Neuronal stem cell (in vitro differentiated cells): ENCODE measurements at regions not wholly inside any gene's neighbourhood (a gene's known extent, or its start where the extent isn't known, plus 50 kb on each side); places are given as distances from the start of the nearest gene placed in this dataset.
"Not testable (repeated sequence)": the region's sequence is repeated elsewhere in the genome, so short reads cannot be mapped to it uniquely, and the experiment has no call there.

Experiments used
- DNase-seq: peaks from one replicate; pipeline ENCODE4 v3.0.0-alpha.2; 2013; ENCODE audit warnings: low spot score
- H2AFZ ChIP-seq: one replicate; pipeline ENCODE4 v1.6.1; 2013; ENCODE audit warnings: mild to moderate bottlenecking, low read length, inconsistent platforms
- H2AK5ac ChIP-seq: 2 replicates; pipeline ENCODE4 v1.6.1; 2013; ENCODE audit warnings: low read depth, mild to moderate bottlenecking, inconsistent platforms, low read length, moderate library complexity, mixed read lengths
- H2BK120ac ChIP-seq: 2 replicates; pipeline ENCODE4 v1.6.1; 2013; ENCODE audit warnings: low read depth, mild to moderate bottlenecking, inconsistent platforms, low read length, moderate library complexity, mixed read lengths
- H2BK12ac ChIP-seq: one replicate; pipeline ENCODE4 v1.6.1; 2013; ENCODE audit warnings: low read length, inconsistent platforms
- H2BK15ac ChIP-seq: 2 replicates; pipeline ENCODE4 v1.6.1; 2013; ENCODE audit warnings: mild to moderate bottlenecking, low read length, inconsistent platforms, mixed read lengths
- H2BK5ac ChIP-seq: one replicate; pipeline ENCODE4 v1.6.1; 2013; ENCODE audit warnings: inconsistent platforms, mild to moderate bottlenecking, low read length, moderate library complexity
- H3K14ac ChIP-seq: one replicate; pipeline ENCODE4 v1.6.1; 2013; ENCODE audit warnings: low read length, inconsistent platforms
- H3K18ac ChIP-seq: 2 replicates; pipeline ENCODE4 v1.6.1; 2013; ENCODE audit warnings: low read length, inconsistent platforms
- H3K23ac ChIP-seq: 2 replicates; pipeline ENCODE4 v1.6.1; 2013; ENCODE audit warnings: low read depth, mild to moderate bottlenecking, mixed read lengths, low read length, inconsistent platforms; ENCODE audit not compliant: poor library complexity
- H3K27ac ChIP-seq: replicated peaks from 3 replicates; pipeline ENCODE4 v1.5.1; 2013; ENCODE audit warnings: low read length, inconsistent platforms
- H3K27me3 ChIP-seq, 3 experiments: 2 replicates each; pipeline ENCODE4 v1.6.1; 2013; ENCODE audit warnings: low read length in 3 of 3, mild to moderate bottlenecking in 2 of 3, inconsistent platforms in 1 of 3, low read depth in 1 of 3, mixed read lengths in 1 of 3, moderate library complexity in 1 of 3; ENCODE audit not compliant: control insufficient read depth in 3 of 3, insufficient read depth in 3 of 3
- H3K36me3 ChIP-seq, 2 donors: replicated peaks in 1 of 2; 2 replicates each; pipeline ENCODE4 v1.6.1; 2013; ENCODE audit warnings: low read length in 2 of 2; ENCODE audit not compliant: control insufficient read depth in 2 of 2, insufficient read depth in 2 of 2
- H3K4ac ChIP-seq: 2 replicates; pipeline ENCODE4 v1.6.1; 2013; ENCODE audit warnings: inconsistent platforms, mild to moderate bottlenecking, low read length, moderate library complexity
- H3K4me1 ChIP-seq, 2 donors: 1 replicate in 1 of 2; 2 replicates in 1 of 2; pipeline ENCODE4 v1.6.1; 2013; ENCODE audit warnings: low read length in 2 of 2, low read depth in 1 of 2; ENCODE audit not compliant: control insufficient read depth in 2 of 2, insufficient read depth in 1 of 2
- H3K4me2 ChIP-seq: one replicate; pipeline ENCODE4 v1.6.1; 2013; ENCODE audit warnings: mild to moderate bottlenecking, low read length, inconsistent platforms; ENCODE audit not compliant: insufficient read depth, poor library complexity, severe bottlenecking
- H3K4me3 ChIP-seq, 2 donors: 2 replicates each; pipeline ENCODE4 v1.5.1; 2013; ENCODE audit warnings: low read length in 2 of 2, mild to moderate bottlenecking in 2 of 2, inconsistent platforms in 1 of 2, moderate library complexity in 1 of 2
- H3K79me1 ChIP-seq: one replicate; pipeline ENCODE4 v1.6.1; 2013; ENCODE audit warnings: low read depth, mild to moderate bottlenecking, inconsistent platforms, low read length, moderate library complexity
- H3K9ac ChIP-seq: one replicate; pipeline ENCODE4 v1.6.1; 2013; ENCODE audit warnings: mild to moderate bottlenecking, low read depth, low read length, inconsistent platforms; ENCODE audit not compliant: poor library complexity
- H3K9me3 ChIP-seq, 2 donors: replicated peaks in 1 of 2; 2 replicates each; pipeline versions ENCODE3 to v1.6.1; 2013; ENCODE audit warnings: low read length in 2 of 2, mild to moderate bottlenecking in 2 of 2, inconsistent platforms in 1 of 2, low read depth in 1 of 2, mixed read lengths in 1 of 2, moderate library complexity in 1 of 2; ENCODE audit not compliant: control insufficient read depth in 2 of 2, insufficient read depth in 1 of 2
- H4K8ac ChIP-seq: one replicate; pipeline ENCODE4 v1.6.1; 2013; ENCODE audit warnings: low read depth, mild to moderate bottlenecking, inconsistent platforms, low read length, moderate library complexity
- H4K91ac ChIP-seq: one replicate; pipeline ENCODE4 v1.6.1; 2013; ENCODE audit warnings: low read length, low read depth, mild to moderate bottlenecking, inconsistent platforms; ENCODE audit not compliant: poor library complexity
- WGBS, 2 donors: extraction: QIAGEN DNeasy Blood & Tissue Kit; methylation state at CpG; one replicate each; pipeline ENCODE4 v1.1.7; 2013; ENCODE audit warnings: missing lambda C conversion rate in 2 of 2, mixed read lengths in 1 of 2; ENCODE audit not compliant: insufficient read length in 2 of 2, insufficient replicate concordance in 1 of 2; ENCODE audit errors: extremely low coverage in 2 of 2; 5-methylcytosine and 5-hydroxymethylcytosine counted together

- no peaks in the 10 kb centered on the region for H3K27me3 ChIP-seq
- H3K27ac ChIP-seq = no peak overlapping the region
- H2AFZ ChIP-seq = no peak overlapping the region
- no peak overlapping the region for H3K4me2 ChIP-seq
- H3K9ac ChIP-seq = no peak overlapping the region
- H4K91ac ChIP-seq = no peak overlapping the region
- H2BK12ac ChIP-seq = no peak overlapping the region
- DNase-seq = no peak
- H3K14ac ChIP-seq = no peak overlapping the region
- H2BK15ac ChIP-seq = no peak overlapping the region
- H3K4me3 ChIP-seq = no peak overlapping the region
- no peaks in the 10 kb centered on the region for H3K4me1 ChIP-seq
- H3K23ac ChIP-seq = no peak overlapping the region
- no peaks in the 10 kb centered on the region for H3K79me1 ChIP-seq
- H2AK5ac ChIP-seq = no peak overlapping the region
- H3K36me3 ChIP-seq = no peaks in the 10 kb centered on the region
- no peak overlapping the region for H2BK5ac ChIP-seq
- H3K4ac ChIP-seq = no peak overlapping the region
- no peak overlapping the region for H3K18ac ChIP-seq
- peaks cover 0 to 35% of the 10 kb centered on the region in 2 donors for H3K9me3 ChIP-seq
- no peak overlapping the region for H4K8ac ChIP-seq
- WGBS, 2 donors = no CpG with 5 or more reads among the region's 2 CpGs
- H2BK120ac ChIP-seq = no peak overlapping the region
These were observed 226.7 kb upstream of the FSIP2 start for GRCh38 chr2:185511925-185512324.

- H3K9me3 ChIP-seq = peaks cover 0 to 2% of the 10 kb centered on the region in 2 donors
- no peaks in the 10 kb centered on the region for H3K36me3 ChIP-seq
- DNase-seq = no peak
- no peak overlapping the region for H3K4ac ChIP-seq
- H4K8ac ChIP-seq = no peak overlapping the region
- H3K27ac ChIP-seq = no peak overlapping the region
- no peak overlapping the region for H2BK5ac ChIP-seq
- no peak overlapping the region for H2AK5ac ChIP-seq
- H3K4me2 ChIP-seq = no peak overlapping the region
- no peak overlapping the region for H3K14ac ChIP-seq
- H3K18ac ChIP-seq = no peak overlapping the region
- H3K79me1 ChIP-seq = peaks cover 2% of the 10 kb centered on the region
- H4K91ac ChIP-seq = no peak overlapping the region
- no CpG with 5 or more reads among the region's 6 CpGs for WGBS, 2 donors
- H2AFZ ChIP-seq = no peak overlapping the region
- H3K23ac ChIP-seq = no peak overlapping the region
- H3K9ac ChIP-seq = no peak overlapping the region
- no peak overlapping the region for H2BK12ac ChIP-seq
- no peak overlapping the region for H2BK15ac ChIP-seq
- no peaks in the 10 kb centered on the region for H3K4me1 ChIP-seq
- H3K27me3 ChIP-seq = no peaks in the 10 kb centered on the region
- no peak overlapping the region for H3K4me3 ChIP-seq
- H2BK120ac ChIP-seq = no peak overlapping the region
These were observed 216.1 kb upstream of the FSIP2 start for GRCh38 chr2:185522472-185522871.

- H3K18ac ChIP-seq, H3K9me3 ChIP-seq, H3K79me1 ChIP-seq, H3K4me2 ChIP-seq, H3K27me3 ChIP-seq, H2BK120ac ChIP-seq, H3K4me1 ChIP-seq, H2AFZ ChIP-seq, H2BK5ac ChIP-seq, H3K36me3 ChIP-seq, H2AK5ac ChIP-seq, H3K4me3 ChIP-seq, H4K91ac ChIP-seq, H2BK12ac ChIP-seq, H3K14ac ChIP-seq, H3K23ac ChIP-seq, H3K27ac ChIP-seq, H3K4ac ChIP-seq, H4K8ac ChIP-seq, H2BK15ac ChIP-seq, DNase-seq, H3K9ac ChIP-seq: not testable (repeated sequence)
- no CpG with 5 or more reads among the region's 2 CpGs for WGBS, 2 donors
These were observed 214.4 kb upstream of the FSIP2 start for GRCh38 chr2:185524242-185524641.

- Histone ChIP-seq H2BK5ac (no peak overlapping the region), H3K9me3 (peaks cover 0 to 4% of the 10 kb centered on the region in 2 donors), H2BK12ac (no peak overlapping the region), H2BK120ac (no peak overlapping the region), H4K91ac (no peak overlapping the region), H2AK5ac (no peak overlapping the region), H4K8ac (no peak overlapping the region), H3K27me3 (no peaks in the 10 kb centered on the region), H3K9ac (no peak overlapping the region), H3K79me1 (no peaks in the 10 kb centered on the region), H3K18ac (no peak overlapping the region), H3K23ac (no peak overlapping the region), H3K4me1 (no peaks in the 10 kb centered on the region), H3K4me3 (no peak overlapping the region), H3K36me3 (no peaks in the 10 kb centered on the region), H3K14ac (no peak overlapping the region), H3K4me2 (no peak overlapping the region), H3K27ac (no peak overlapping the region), H2BK15ac (no peak overlapping the region), H2AFZ (no peak overlapping the region), H3K4ac (no peak overlapping the region)
- no CpG with 5 or more reads among the region's 1 CpG for WGBS, 2 donors
- no peak for DNase-seq
These were observed 212.4 kb upstream of the FSIP2 start for GRCh38 chr2:185526161-185526560.
